Testis (tissue), 2 donors: ENCODE measurements at regions not wholly inside any gene's neighbourhood (a gene's known extent, or its start where the extent isn't known, plus 50 kb on each side); places are given as distances from the start of the nearest gene placed in this dataset.
"Not testable (repeated sequence)": the region's sequence is repeated elsewhere in the genome, so short reads cannot be mapped to it uniquely, and the experiment has no call there.

Source experiments
- POLR2A ChIP-seq: fragments of 450-650 bp; IDR thresholded peaks from one replicate; pipeline ENCODE4 v1.6.1; 2017; ENCODE audit warnings: antibody characterized with exemption, mild to moderate bottlenecking, moderate library complexity
- TF ChIP-seq, protein P1 (sequence below), 3 experiments: fragments of 450-650 bp in 2 of 3; fragments of 200-600 bp in 1 of 3; sonication (generic) in 1 of 3; IDR thresholded peaks; one replicate each; pipeline ENCODE4 v1.5.1; 2016 to 2019; ENCODE audit warnings: antibody characterized with exemption in 3 of 3, mild to moderate bottlenecking in 2 of 3, moderate library complexity in 1 of 3

GRCh38 chr4:122077653-122078052 is 74.5 kb upstream of the BLTP1 start:
- TF ChIP-seq, protein P1, sequence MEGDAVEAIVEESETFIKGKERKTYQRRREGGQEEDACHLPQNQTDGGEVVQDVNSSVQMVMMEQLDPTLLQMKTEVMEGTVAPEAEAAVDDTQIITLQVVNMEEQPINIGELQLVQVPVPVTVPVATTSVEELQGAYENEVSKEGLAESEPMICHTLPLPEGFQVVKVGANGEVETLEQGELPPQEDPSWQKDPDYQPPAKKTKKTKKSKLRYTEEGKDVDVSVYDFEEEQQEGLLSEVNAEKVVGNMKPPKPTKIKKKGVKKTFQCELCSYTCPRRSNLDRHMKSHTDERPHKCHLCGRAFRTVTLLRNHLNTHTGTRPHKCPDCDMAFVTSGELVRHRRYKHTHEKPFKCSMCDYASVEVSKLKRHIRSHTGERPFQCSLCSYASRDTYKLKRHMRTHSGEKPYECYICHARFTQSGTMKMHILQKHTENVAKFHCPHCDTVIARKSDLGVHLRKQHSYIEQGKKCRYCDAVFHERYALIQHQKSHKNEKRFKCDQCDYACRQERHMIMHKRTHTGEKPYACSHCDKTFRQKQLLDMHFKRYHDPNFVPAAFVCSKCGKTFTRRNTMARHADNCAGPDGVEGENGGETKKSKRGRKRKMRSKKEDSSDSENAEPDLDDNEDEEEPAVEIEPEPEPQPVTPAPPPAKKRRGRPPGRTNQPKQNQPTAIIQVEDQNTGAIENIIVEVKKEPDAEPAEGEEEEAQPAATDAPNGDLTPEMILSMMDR (IDR thresholded peaks at IDR 0.05), result not testable (repeated sequence)
- not testable (repeated sequence) for TF ChIP-seq POLR2A
